Fibroblast of gingiva (primary cell): ENCODE measurements at regions not wholly inside any gene's neighbourhood (a gene's known extent, or its start where the extent isn't known, plus 50 kb on each side); places are given as distances from the start of the nearest gene placed in this dataset.
A peak's percentile ranks its signal among the peaks of the same experiment; 100 is the strongest.

Experiments used
- DNase-seq: peaks from one replicate; pipeline ENCODE4 v3.0.0-alpha.2; 2011; ENCODE audit warnings: low read depth

- no peak for DNase-seq
Observed at GRCh38 chr20:60430516-60431001, 472.3 kb downstream of the CDH26 start.

DNA sequence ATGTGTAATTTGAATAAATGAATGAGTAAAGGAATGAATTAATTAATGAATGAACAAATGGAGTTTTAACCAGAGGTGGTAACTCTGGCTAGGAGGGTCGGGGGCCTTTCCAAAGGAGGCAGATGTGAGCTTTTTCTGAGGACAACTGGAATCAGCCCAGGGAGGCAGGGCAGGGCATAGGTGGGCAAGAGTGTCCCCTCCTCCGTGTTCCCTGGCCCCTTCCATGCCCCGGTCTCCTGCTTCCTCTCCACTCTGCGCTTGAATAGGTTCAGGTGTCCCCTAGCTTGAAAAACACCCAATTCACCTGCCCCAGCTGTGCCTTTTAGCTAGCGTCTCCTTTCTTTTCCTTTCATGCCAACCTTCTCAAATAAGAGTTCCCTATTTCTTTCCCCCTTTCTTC is 473.1 kb downstream of the CDH26 start:
- no peak for DNase-seq

DNA sequence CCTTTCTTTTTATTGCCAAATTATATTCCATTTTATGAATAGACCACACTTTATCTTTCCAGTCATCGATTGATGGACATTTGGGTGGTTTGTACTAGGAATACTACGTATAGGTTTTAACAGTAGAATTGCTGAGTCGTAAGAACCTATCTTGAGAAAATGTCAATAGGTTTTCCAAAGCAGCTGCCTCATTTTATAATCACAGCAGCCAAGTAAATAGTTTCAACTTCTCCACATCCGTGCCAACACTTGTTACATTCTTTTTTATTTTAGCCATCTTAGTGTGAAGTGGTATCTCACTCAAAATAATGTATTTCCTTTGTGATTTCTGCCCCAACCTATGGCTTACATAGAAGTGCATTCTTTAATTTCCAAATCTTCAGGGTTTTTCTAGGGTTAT is 479.2 kb downstream of the CDH26 start:
- DNase-seq, result no peak

- peak; percentile 18 for DNase-seq
Observed at GRCh38 chr20:60446267-60447111, 488.3 kb downstream of the CDH26 start.

- DNase-seq, result no peak
Observed at GRCh38 chr20:60447703-60448102, 489.5 kb downstream of the CDH26 start.

GRCh38 chr20:60453388-60454246 is 495.4 kb downstream of the CDH26 start:
- no peak for DNase-seq

- no peak for DNase-seq
Observed at GRCh38 chr20:60454491-60454890, 496.3 kb downstream of the CDH26 start.

DNA sequence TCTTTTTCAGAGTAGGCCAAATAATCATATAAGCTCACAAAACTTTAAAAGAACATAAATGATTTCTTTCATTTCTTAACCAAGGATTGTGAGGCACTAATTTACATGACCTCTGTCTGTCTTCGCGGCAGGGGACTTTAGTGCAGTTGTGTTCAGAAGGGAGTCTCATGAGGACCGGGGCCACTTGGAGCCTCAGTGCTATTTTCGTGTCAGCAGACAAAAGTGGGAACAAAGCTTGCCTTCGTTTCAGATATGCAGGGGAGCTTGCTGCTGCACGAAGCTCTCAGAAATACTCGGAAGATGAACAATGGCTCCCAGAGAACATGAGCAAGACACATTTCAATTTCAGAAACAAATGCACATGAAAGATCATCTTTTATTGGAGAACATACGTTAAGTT is 497.0 kb downstream of the CDH26 start:
- no peak for DNase-seq

GRCh38 chr20:60459212-60459611 is 501.0 kb downstream of the CDH26 start:
- DNase-seq, result no peak

- DNase-seq, result no peak
Observed at GRCh38 chr20:60461993-60462392, 503.8 kb downstream of the CDH26 start.

- no peak for DNase-seq
Observed at GRCh38 chr20:60463798-60464197, 505.6 kb downstream of the CDH26 start.

GRCh38 chr20:60465439-60465838 is 507.2 kb downstream of the CDH26 start:
- DNase-seq, result no peak

GRCh38 chr20:60465993-60466686 is 507.9 kb downstream of the CDH26 start:
- DNase-seq, result no peak

GRCh38 chr20:60466687-60467022 is 508.4 kb downstream of the CDH26 start:
- DNase-seq, result no peak

DNA sequence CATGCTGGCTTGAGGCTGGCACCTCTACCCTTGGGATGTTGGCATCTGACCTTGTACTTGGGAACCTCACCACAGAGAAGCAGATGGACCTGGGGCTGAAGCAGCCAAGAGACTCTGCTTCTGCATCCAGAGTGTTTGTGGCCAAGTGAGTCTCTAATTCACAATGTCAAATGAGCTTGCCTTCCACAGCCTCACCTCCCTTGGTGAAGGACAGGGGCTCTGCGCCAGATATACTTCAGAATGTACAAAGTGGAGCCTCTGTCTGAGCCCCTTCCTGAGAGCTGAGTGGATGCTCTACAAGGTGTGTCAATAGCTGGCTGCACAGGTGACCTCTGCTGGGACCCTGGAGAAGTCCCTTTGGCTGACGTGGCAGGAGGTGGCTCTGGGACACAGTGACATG is 508.9 kb downstream of the CDH26 start:
- DNase-seq, result no peak

GRCh38 chr20:60467771-60468170 is 509.5 kb downstream of the CDH26 start:
- DNase-seq, result no peak

- no peak for DNase-seq
Observed at GRCh38 chr20:60469829-60470228, 511.6 kb downstream of the CDH26 start.

DNA sequence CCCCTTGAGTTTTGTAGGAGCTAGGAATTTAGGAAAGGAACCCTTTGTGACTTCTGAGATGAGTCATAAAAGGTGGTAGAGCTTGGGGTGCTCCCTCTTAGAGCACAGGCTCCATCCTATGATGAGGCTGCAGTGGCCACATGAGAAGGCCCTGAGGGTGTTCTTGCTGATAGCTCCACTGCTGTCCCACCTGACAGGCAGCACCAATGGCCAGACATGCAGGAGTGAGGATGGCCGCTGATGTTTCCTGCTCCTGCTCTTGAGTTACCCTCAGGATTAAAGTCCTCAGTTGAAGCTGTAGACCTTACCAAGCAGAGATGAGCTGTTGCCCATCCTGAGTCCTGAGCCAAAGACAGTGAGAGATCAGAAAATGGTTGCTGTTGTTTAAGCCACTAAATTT is 512.1 kb downstream of the CDH26 start:
- no peak for DNase-seq

DNA sequence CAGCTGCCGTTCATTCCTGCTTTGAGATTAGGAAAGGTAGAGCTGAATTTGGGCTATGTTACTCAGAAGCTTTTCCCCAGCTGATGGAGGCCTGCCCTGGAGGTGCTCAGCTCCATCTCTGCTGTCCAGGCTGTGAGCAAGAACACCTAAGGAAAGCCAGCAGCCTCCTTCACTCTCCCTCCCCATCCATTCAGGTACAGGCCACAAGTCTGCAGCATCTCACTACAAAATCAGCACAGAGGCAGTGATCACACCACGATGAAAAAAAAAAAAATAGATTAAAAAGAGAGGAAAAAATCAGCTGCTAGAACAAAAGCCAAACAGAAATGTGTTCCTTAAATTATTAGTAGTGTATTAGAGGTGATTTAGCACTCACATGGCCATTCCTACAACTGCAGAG is 515.0 kb downstream of the CDH26 start:
- DNase-seq, result no peak

DNA sequence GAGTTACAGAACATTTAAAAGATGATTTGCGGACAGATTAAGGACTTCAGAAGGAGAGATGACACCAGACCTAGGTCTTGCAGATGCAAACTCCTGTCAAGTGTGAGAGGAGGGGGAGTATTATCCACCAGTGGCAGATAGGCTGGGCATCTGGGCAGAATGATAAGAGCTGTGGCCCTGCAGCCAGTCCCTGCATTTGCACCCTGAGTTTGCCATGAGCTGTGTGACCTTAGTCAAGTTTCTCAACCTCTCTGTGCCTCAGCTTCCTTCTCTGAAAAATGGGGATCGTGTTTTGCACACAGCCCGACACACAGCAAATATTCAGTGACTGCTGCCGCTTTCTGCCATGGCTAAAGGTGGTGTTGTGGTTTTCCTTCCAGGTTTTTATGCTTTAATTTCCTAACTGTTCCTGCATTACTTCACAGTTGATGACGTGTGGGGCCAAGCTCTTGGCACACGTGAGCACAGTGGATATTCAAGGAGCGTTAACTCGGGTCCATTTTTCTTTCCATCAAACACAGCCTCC is 516.2 kb downstream of the CDH26 start:
- no peak for DNase-seq

DNA sequence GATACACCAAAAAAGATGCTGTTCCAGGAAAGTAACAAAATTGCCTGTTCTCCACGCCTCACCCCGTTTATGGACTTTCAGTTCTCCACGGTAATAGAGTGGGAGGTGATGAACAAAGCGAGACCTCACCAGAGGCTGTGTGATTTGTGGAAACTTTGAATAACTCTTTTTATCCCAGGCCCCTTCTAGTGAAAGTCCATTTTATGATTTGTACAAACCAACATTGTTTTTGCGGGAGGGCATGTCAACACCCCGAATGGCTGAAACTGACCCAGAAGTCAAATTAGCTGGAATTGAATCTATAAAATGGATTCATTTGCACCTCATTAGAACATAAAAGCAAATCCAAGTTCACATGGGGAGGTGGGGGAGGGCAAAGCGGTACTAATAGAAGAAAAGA is 517.8 kb downstream of the CDH26 start:
- no peak for DNase-seq

GRCh38 chr20:60477958-60478357 is 519.7 kb downstream of the CDH26 start:
- DNase-seq, result no peak
